HEK293 (cell line): ENCODE measurements at regions not wholly inside any gene's neighbourhood (a gene's known extent, or its start where the extent isn't known, plus 50 kb on each side); places are given as distances from the start of the nearest gene placed in this dataset.

ENCODE experiments used
- CTCF ChIA-PET: fragments of 350-600 bp; formaldehyde crosslinking; extraction: SDS; loops from one replicate; lab custom pipeline; 2021; ENCODE audit warnings: antibody characterized with exemption; lab: Yijun Ruan, JAX
- POLR2A ChIA-PET: fragments of 300-600 bp; formaldehyde crosslinking; extraction: SDS; loops from one replicate; lab custom pipeline; 2020; ENCODE audit warnings: antibody characterized with exemption, inconsistent platforms; lab: Yijun Ruan, JAX
- H3K27ac ChIP-seq: fragments of 200-500 bp; sonication (Bioruptor generic); 2 replicates; pipeline ENCODE4 v1.5.1; 2014; ENCODE audit warnings: low read depth, low read length, control low read depth, inconsistent platforms; ENCODE audit errors: extremely low read depth
- H3K36me3 ChIP-seq, 2 experiments: fragments of 200-500 bp in 1 of 2; sonication (Bioruptor generic) in 1 of 2; 1 replicate in 1 of 2; 2 replicates in 1 of 2; pipeline ENCODE4 v1.5.1; 2014 to 2017; ENCODE audit warnings: inconsistent platforms in 2 of 2, low read length in 2 of 2; ENCODE audit not compliant: control insufficient read depth in 2 of 2, insufficient read depth in 1 of 2
- H3K4me1 ChIP-seq: fragments of 200-500 bp; sonication (Bioruptor generic); 2 replicates; pipeline ENCODE4 v1.5.1; 2014; ENCODE audit warnings: mild to moderate bottlenecking, low read length, inconsistent platforms; ENCODE audit not compliant: control insufficient read depth, insufficient read depth
- H3K4me3 ChIP-seq: 2 replicates; pipeline ENCODE4 v1.5.1; 2011; ENCODE audit warnings: low read depth, mild to moderate bottlenecking, control low read depth, low read length, moderate library complexity
- H3K9me3 ChIP-seq: fragments of 200-500 bp; sonication (Bioruptor generic); 2 replicates; pipeline ENCODE4 v1.5.1; 2014; ENCODE audit warnings: low read depth, low read length, inconsistent platforms; ENCODE audit not compliant: control insufficient read depth, insufficient read depth
- FEZF1 ChIP-seq: fragments of 450-650 bp; formaldehyde crosslinking; IDR thresholded peaks from 2 replicates; pipeline ENCODE4 v1.5.1; 2016; ENCODE audit warnings: missing biosample characterization, missing genetic modification characterization
- GLIS1 ChIP-seq: fragments of 450-650 bp; formaldehyde crosslinking; IDR thresholded peaks from 2 replicates; pipeline ENCODE4 v1.5.1; 2016; ENCODE audit warnings: missing biosample characterization, missing genetic modification characterization
- INSM2 ChIP-seq: fragments of 450-650 bp; formaldehyde crosslinking; IDR thresholded peaks from 2 replicates; pipeline ENCODE4 v1.5.1; 2016; ENCODE audit warnings: missing biosample characterization, missing genetic modification characterization
- KLF10 ChIP-seq: fragments of 450-650 bp; IDR thresholded peaks from 2 replicates; pipeline ENCODE4 v1.5.1; 2018; ENCODE audit warnings: missing biosample characterization, mild to moderate bottlenecking, missing genetic modification characterization
- OSR2 ChIP-seq: fragments of 450-650 bp; formaldehyde crosslinking; IDR thresholded peaks from 2 replicates; pipeline ENCODE4 v1.5.1; 2016; ENCODE audit warnings: missing biosample characterization, missing genetic modification characterization
- PATZ1 ChIP-seq: fragments of 450-650 bp; formaldehyde crosslinking; IDR thresholded peaks from 2 replicates; pipeline ENCODE4 v1.5.1; 2016; ENCODE audit warnings: missing biosample characterization, missing genetic modification characterization
- PRDM6 ChIP-seq: fragments of 450-650 bp; formaldehyde crosslinking; IDR thresholded peaks from 2 replicates; pipeline ENCODE4 v1.5.1; 2017; ENCODE audit warnings: missing biosample characterization, missing genetic modification characterization
- SALL2 ChIP-seq: fragments of 450-650 bp; formaldehyde crosslinking; IDR thresholded peaks from 2 replicates; pipeline ENCODE4 v1.5.0; 2017; ENCODE audit warnings: missing biosample characterization, mild to moderate bottlenecking, missing genetic modification characterization, borderline replicate concordance
- SP7 ChIP-seq: fragments of 450-650 bp; formaldehyde crosslinking; IDR thresholded peaks from 2 replicates; pipeline ENCODE4 v1.5.1; 2016; ENCODE audit warnings: missing biosample characterization, missing genetic modification characterization
- ZBTB1 ChIP-seq: fragments of 450-650 bp; formaldehyde crosslinking; IDR thresholded peaks from 2 replicates; pipeline ENCODE4 v1.5.1; 2016; ENCODE audit warnings: missing biosample characterization, missing genetic modification characterization
- ZBTB17 ChIP-seq: fragments of 450-650 bp; formaldehyde crosslinking; IDR thresholded peaks from 2 replicates; pipeline ENCODE4 v1.5.1; 2016; ENCODE audit warnings: missing biosample characterization, missing genetic modification characterization
- ZBTB44 ChIP-seq: fragments of 450-650 bp; IDR thresholded peaks from 2 replicates; pipeline ENCODE4 v1.5.1; 2018; ENCODE audit warnings: missing biosample characterization, mild to moderate bottlenecking, missing genetic modification characterization
- ZEB2 ChIP-seq: fragments of 450-650 bp; formaldehyde crosslinking; IDR thresholded peaks from 2 replicates; pipeline ENCODE4 v1.5.1; 2016; ENCODE audit warnings: missing biosample characterization, missing genetic modification characterization
- ZNF16 ChIP-seq: fragments of 450-650 bp; formaldehyde crosslinking; IDR thresholded peaks from 2 replicates; pipeline ENCODE4 v1.5.1; 2016; ENCODE audit warnings: low read depth, missing biosample characterization, missing genetic modification characterization
- ZNF169 ChIP-seq: fragments of 450-650 bp; formaldehyde crosslinking; IDR thresholded peaks from 2 replicates; pipeline ENCODE4 v1.5.1; 2016; ENCODE audit warnings: missing biosample characterization, missing genetic modification characterization
- ZNF18 ChIP-seq: fragments of 450-650 bp; formaldehyde crosslinking; IDR thresholded peaks from 2 replicates; pipeline ENCODE4 v1.5.1; 2016; ENCODE audit warnings: missing biosample characterization, missing genetic modification characterization
- ZNF239 ChIP-seq: fragments of 450-650 bp; formaldehyde crosslinking; IDR thresholded peaks from 2 replicates; pipeline ENCODE4 v1.5.1; 2016; ENCODE audit warnings: missing biosample characterization, missing genetic modification characterization
- ZNF302 ChIP-seq: fragments of 450-650 bp; formaldehyde crosslinking; IDR thresholded peaks from 2 replicates; pipeline ENCODE4 v1.5.1; 2016; ENCODE audit warnings: missing biosample characterization, missing genetic modification characterization, low read depth
- ZNF324 ChIP-seq: fragments of 450-650 bp; formaldehyde crosslinking; IDR thresholded peaks from 2 replicates; pipeline ENCODE4 v1.5.1; 2016; ENCODE audit warnings: missing biosample characterization, missing genetic modification characterization
- ZNF350 ChIP-seq: fragments of 450-650 bp; formaldehyde crosslinking; IDR thresholded peaks from 2 replicates; pipeline ENCODE4 v1.5.0; 2017; ENCODE audit warnings: missing biosample characterization, mild to moderate bottlenecking, missing genetic modification characterization
- ZNF362 ChIP-seq: fragments of 450-650 bp; formaldehyde crosslinking; IDR thresholded peaks from 2 replicates; pipeline ENCODE4 v1.5.1; 2016; ENCODE audit warnings: missing biosample characterization, missing genetic modification characterization
- ZNF366 ChIP-seq: fragments of 450-650 bp; formaldehyde crosslinking; conservative IDR thresholded peaks from 2 replicates; pipeline ENCODE4 v1.5.1; 2016; ENCODE audit warnings: missing biosample characterization, missing genetic modification characterization
- ZNF449 ChIP-seq: fragments of 450-650 bp; formaldehyde crosslinking; IDR thresholded peaks from 2 replicates; pipeline ENCODE4 v1.5.1; 2017; ENCODE audit warnings: missing biosample characterization, mild to moderate bottlenecking, missing genetic modification characterization, moderate library complexity
- ZNF48 ChIP-seq: fragments of 450-650 bp; formaldehyde crosslinking; IDR thresholded peaks from 2 replicates; pipeline ENCODE4 v1.5.1; 2016; ENCODE audit warnings: missing biosample characterization, missing genetic modification characterization
- ZNF549 ChIP-seq: fragments of 450-650 bp; IDR thresholded peaks from 2 replicates; pipeline ENCODE4 v1.5.1; 2018; ENCODE audit warnings: missing biosample characterization, missing genetic modification characterization, mild to moderate bottlenecking, inconsistent platforms, moderate library complexity
- ZNF558 ChIP-seq: fragments of 450-650 bp; formaldehyde crosslinking; IDR thresholded peaks from 2 replicates; pipeline ENCODE4 v1.5.1; 2016; ENCODE audit warnings: missing biosample characterization, missing genetic modification characterization
- ZNF629 ChIP-seq: fragments of 450-650 bp; formaldehyde crosslinking; IDR thresholded peaks from 2 replicates; pipeline ENCODE4 v1.5.1; 2017; ENCODE audit warnings: missing biosample characterization, missing genetic modification characterization

- ChIA-PET POLR2A (interaction anchor here (1.4 to 2.2 kb wide), 2 partner anchors 16 to 92 kb away, joined by 3 to 6 read pairs; no protein-coding TSS in a partner anchor), CTCF (no interaction called here)
- Histone ChIP-seq H3K4me1 (peaks cover 13% of the 10 kb centered on the region), H3K4me3 (no peak overlapping the region), H3K27ac (no peak overlapping the region), H3K36me3 (no peaks in the 10 kb centered on the region), H3K9me3 (no peaks in the 10 kb centered on the region)
- no peak for TF ChIP-seq ZNF549 (tag by site-specific recombination)
- TF ChIP-seq SALL2 = no peak
- peak; percentile 89 for TF ChIP-seq OSR2 (tag by site-specific recombination)
- peak; percentile 64; the same call in 1 of the 2 replicates for TF ChIP-seq INSM2 (tag by site-specific recombination)
- no peak for TF ChIP-seq ZBTB1 (tag by site-specific recombination)
- no peak for TF ChIP-seq ZNF324
- TF ChIP-seq ZNF449 = no peak
- peak; percentile 69 for TF ChIP-seq ZNF366 (tag by site-specific recombination)
- 0 out of 2 replicates have a peak, but pooled peaks have one; percentile 12 for TF ChIP-seq PATZ1
- TF ChIP-seq ZNF48 (tag by site-specific recombination) = no peak
- TF ChIP-seq KLF10 (tag by site-specific recombination) = 0 out of 2 replicates have a peak, but pooled peaks have one; percentile 20
- no peak for TF ChIP-seq ZNF18 (tag by site-specific recombination)
- TF ChIP-seq SP7 = peak; percentile 94
- no peak for TF ChIP-seq ZNF239 (tag by site-specific recombination)
- no peak for TF ChIP-seq ZNF350
- TF ChIP-seq FEZF1 (tag by site-specific recombination) = peak; percentile 38
- TF ChIP-seq ZNF362 (tag by site-specific recombination) = peak; percentile 54; the same call in 1 of the 2 replicates
- TF ChIP-seq ZBTB17 (tag by site-specific recombination) = peak; percentile 15; the same call in 1 of the 2 replicates
- TF ChIP-seq ZNF558 = 0 out of 2 replicates have a peak, but pooled peaks have one; percentile 34
- TF ChIP-seq ZBTB44 (tag by site-specific recombination) = peak; percentile 84
- TF ChIP-seq ZNF302 (tag by site-specific recombination) = no peak
- peak; percentile 25 for TF ChIP-seq GLIS1
- no peak for TF ChIP-seq ZNF16
- peak; percentile 77 for TF ChIP-seq PRDM6 (tag by site-specific recombination)
- no peak for TF ChIP-seq ZNF169
- TF ChIP-seq ZNF629 = peak; percentile 18; the same call in 1 of the 2 replicates
- 0 out of 2 replicates have a peak, but pooled peaks have one; percentile 35 for TF ChIP-seq ZEB2 (tag by site-specific recombination)
These were observed 245.6 kb upstream of the GOLIM4 start for GRCh38 chr3:168341192-168341815.
